ENCODE measurements at regions not wholly inside any gene's neighbourhood (a gene's known extent, or its start where the extent isn't known, plus 50 kb on each side); places are given as distances from the start of the nearest gene placed in this dataset.

DNA sequence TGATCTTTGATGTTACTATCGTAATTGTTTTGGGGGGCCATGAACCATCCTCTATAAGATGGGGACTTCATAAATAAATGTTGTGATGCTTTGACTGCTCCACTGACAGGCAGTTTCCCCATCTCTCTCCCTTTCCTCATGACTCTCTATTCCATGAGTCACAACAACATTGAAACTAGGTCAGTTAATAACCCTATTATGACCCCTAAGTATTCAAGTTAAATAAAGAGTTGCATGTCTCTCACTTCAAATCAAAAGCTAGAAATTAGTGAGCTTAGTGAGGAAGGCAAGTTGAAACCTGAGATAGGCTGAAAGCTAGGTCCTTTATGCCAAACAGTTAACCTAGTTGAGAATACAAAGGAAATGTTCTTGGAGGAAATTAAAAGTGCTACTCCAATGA lies 491.0 kb downstream of the HAO1 start:
- DNase-seq = no peak
- TF ChIP-seq, protein P1, sequence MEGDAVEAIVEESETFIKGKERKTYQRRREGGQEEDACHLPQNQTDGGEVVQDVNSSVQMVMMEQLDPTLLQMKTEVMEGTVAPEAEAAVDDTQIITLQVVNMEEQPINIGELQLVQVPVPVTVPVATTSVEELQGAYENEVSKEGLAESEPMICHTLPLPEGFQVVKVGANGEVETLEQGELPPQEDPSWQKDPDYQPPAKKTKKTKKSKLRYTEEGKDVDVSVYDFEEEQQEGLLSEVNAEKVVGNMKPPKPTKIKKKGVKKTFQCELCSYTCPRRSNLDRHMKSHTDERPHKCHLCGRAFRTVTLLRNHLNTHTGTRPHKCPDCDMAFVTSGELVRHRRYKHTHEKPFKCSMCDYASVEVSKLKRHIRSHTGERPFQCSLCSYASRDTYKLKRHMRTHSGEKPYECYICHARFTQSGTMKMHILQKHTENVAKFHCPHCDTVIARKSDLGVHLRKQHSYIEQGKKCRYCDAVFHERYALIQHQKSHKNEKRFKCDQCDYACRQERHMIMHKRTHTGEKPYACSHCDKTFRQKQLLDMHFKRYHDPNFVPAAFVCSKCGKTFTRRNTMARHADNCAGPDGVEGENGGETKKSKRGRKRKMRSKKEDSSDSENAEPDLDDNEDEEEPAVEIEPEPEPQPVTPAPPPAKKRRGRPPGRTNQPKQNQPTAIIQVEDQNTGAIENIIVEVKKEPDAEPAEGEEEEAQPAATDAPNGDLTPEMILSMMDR (IDR thresholded peaks at IDR 0.05) = no peak
- H3K27ac ChIP-seq = no peak overlapping the region
- no peak overlapping the region for H3K4me3 ChIP-seq
- no peaks in the 10 kb centered on the region for H3K27me3 ChIP-seq
- H3K9me3 ChIP-seq = no peaks in the 10 kb centered on the region
- no peaks in the 10 kb centered on the region for H3K4me1 ChIP-seq
- no peaks in the 10 kb centered on the region for H3K36me3 ChIP-seq

DNA sequence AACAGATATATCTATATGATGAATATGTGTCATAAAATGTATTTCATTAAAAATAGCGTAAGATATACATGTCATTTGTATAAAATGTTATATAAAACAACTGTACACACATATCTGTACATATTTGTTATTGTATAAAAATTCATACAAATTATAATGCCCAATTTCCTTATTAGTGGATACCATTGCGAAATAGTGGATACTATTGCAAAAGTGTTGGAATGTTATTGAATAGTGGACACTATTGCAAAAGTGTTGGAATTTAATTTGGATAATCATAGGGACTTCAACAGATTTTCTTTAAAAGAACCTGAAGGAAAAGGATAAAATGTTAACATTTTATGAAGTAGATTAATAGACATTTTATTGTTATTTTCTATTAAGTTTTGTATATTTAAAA lies 487.4 kb downstream of the HAO1 start:
- no peaks in the 10 kb centered on the region for H3K9me3 ChIP-seq
- no peak overlapping the region for H3K27ac ChIP-seq
- H3K36me3 ChIP-seq = no peaks in the 10 kb centered on the region
- no peaks in the 10 kb centered on the region for H3K4me1 ChIP-seq
- TF ChIP-seq POLR2A (IDR thresholded peaks at IDR 0.05) = no peak
- TF ChIP-seq, protein P1 (IDR thresholded peaks at IDR 0.05) = no peak
- no peak for DNase-seq
- no peaks in the 10 kb centered on the region for H3K27me3 ChIP-seq
- no peak overlapping the region for H3K4me3 ChIP-seq

GRCh38 chr20:7454047-7454446 lies 486.2 kb downstream of the HAO1 start:
- no peak for DNase-seq
- Histone ChIP-seq H3K36me3 (no peaks in the 10 kb centered on the region), H3K4me1 (no peaks in the 10 kb centered on the region), H3K9me3 (no peaks in the 10 kb centered on the region), H3K27me3 (no peaks in the 10 kb centered on the region), H3K27ac (no peak overlapping the region), H3K4me3 (no peak overlapping the region)
- TF ChIP-seq, protein P1 (IDR thresholded peaks at IDR 0.05) = no peak
- no peak for TF ChIP-seq POLR2A (IDR thresholded peaks at IDR 0.05)

DNA sequence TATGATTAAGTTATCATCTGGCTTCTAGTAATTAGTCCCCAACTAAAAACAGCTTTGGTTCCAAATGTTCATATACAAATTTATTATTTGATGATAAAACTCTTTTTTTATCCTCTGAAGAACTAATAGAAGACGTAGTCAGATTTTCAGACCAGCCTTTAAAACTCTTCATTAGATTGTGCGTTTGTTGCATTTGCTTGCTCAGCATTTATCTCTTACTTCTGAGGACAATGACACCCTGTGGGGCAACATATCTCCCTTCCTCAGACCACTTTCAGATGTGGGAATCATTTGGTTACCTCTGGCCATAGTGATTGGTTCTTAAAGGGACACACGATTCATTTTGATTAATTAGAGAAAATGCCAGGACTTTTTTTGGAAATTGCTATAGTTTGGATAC lies 481.8 kb downstream of the HAO1 start:
- Histone ChIP-seq H3K36me3 (no peaks in the 10 kb centered on the region), H3K27ac (no peak overlapping the region)
- no peak for DNase-seq

DNA sequence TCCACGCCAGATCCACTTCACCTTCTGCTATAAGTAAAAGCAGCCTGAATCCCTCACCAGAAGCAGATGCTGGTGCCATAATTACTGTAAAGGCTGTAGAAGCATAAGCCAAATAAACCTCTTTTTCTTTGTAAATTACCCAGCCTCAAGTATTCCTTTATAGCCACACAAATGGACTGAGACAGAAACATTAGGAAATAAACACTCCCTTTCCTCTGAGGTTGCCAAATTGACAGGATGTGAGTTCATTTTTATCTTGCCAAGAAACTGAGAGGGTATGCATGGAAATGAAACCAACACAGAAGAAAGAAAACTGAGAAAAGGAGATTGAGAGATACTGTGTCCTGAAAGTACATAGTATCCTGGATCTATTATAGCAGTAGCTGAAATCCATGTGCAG lies 481.2 kb downstream of the HAO1 start:
- no peaks in the 10 kb centered on the region for H3K4me1 ChIP-seq
- H3K27ac ChIP-seq = no peak overlapping the region
- no peak for TF ChIP-seq POLR2A (IDR thresholded peaks at IDR 0.05)
- TF ChIP-seq, protein P1 (IDR thresholded peaks at IDR 0.05) = no peak
- H3K9me3 ChIP-seq = no peaks in the 10 kb centered on the region
- H3K36me3 ChIP-seq = no peaks in the 10 kb centered on the region
- H3K4me3 ChIP-seq = no peak overlapping the region
- H3K27me3 ChIP-seq = no peaks in the 10 kb centered on the region
- no peak for DNase-seq

More for the DNA sequence above, 481.8 kb downstream of the HAO1 start:
- Histone ChIP-seq H3K27me3 (no peaks in the 10 kb centered on the region), H3K9me3 (no peaks in the 10 kb centered on the region), H3K4me1 (no peaks in the 10 kb centered on the region), H3K4me3 (no peak overlapping the region)
- TF ChIP-seq POLR2A (IDR thresholded peaks at IDR 0.05) = no peak
- TF ChIP-seq, protein P1 (IDR thresholded peaks at IDR 0.05) = no peak

DNA sequence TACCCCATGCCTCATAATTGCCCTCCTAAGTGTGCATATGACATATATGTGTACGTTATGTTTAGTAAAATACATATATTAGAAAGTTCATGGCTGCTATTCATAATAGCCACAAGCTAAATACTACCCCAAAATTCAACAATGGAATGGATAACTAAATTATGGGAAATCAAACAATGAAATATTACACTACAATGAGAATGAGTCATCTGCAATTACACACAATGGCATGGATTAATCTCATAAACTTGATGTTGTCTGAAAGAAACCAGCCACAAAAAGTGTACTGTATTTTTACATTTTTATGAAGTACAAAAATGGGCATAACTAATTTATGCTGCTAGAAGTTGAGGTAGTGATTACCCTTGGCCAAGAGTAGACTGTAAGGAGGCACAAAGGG lies 477.0 kb downstream of the HAO1 start:
- Histone ChIP-seq H3K27me3 (no peaks in the 10 kb centered on the region), H3K36me3 (no peaks in the 10 kb centered on the region), H3K4me1 (no peaks in the 10 kb centered on the region), H3K4me3 (no peak overlapping the region), H3K27ac (no peak overlapping the region), H3K9me3 (no peaks in the 10 kb centered on the region)
- DNase-seq = no peak
- TF ChIP-seq, protein P1 (IDR thresholded peaks at IDR 0.05) = no peak
- no peak for TF ChIP-seq POLR2A (IDR thresholded peaks at IDR 0.05)

Measured in Peyer's patch (tissue), 4 donors.